ENCODE measurements at regions not wholly inside any gene's neighbourhood (a gene's known extent, or its start where the extent isn't known, plus 50 kb on each side); places are given as distances from the start of the nearest gene placed in this dataset.

DNA sequence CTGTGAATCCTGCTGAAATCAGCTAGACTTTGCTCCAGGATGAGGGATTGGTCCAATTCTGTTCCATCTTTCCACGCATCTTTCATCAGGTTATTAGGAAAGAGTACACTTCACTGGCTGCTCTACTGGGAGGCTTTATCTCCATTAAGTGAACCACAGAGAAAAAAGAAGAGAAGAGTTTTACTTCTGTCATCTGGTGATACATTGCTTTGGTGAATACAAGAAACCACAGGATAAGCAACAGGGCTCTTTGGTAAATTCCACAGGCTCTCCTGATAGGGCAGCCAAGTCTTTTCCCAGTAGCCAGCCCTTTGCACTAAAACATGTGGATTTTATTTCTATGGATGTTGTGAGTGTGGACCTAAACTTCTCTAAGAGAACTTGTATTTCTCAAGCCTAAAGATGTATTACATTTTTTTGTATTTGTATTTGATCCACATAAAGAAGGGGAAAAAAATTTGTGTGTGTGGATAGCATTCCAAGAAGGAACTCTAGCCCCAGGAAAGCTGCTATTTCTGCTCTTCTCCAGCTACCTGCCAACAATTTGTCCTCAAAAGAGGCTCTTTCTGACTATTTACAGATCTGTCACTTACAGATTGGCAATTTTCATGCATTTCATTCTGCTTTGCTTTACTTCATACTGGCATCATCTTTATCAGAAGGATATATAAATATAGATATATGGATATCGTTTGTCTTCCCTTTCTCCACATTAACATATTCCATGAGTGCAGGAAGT lies 1117.6 kb upstream of the TMEM132C start:
- TF ChIP-seq POLR2AphosphoS5 (IDR thresholded peaks at IDR 0.05) (no peak), POLR2A (IDR thresholded peaks at IDR 0.05) (no peak)
- TF ChIP-seq, protein P1, sequence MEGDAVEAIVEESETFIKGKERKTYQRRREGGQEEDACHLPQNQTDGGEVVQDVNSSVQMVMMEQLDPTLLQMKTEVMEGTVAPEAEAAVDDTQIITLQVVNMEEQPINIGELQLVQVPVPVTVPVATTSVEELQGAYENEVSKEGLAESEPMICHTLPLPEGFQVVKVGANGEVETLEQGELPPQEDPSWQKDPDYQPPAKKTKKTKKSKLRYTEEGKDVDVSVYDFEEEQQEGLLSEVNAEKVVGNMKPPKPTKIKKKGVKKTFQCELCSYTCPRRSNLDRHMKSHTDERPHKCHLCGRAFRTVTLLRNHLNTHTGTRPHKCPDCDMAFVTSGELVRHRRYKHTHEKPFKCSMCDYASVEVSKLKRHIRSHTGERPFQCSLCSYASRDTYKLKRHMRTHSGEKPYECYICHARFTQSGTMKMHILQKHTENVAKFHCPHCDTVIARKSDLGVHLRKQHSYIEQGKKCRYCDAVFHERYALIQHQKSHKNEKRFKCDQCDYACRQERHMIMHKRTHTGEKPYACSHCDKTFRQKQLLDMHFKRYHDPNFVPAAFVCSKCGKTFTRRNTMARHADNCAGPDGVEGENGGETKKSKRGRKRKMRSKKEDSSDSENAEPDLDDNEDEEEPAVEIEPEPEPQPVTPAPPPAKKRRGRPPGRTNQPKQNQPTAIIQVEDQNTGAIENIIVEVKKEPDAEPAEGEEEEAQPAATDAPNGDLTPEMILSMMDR (IDR thresholded peaks at IDR 0.05), result no peak

Data from prostate gland (tissue), 2 donors.